ENCODE measurements at regions not wholly inside any gene's neighbourhood (a gene's known extent, or its start where the extent isn't known, plus 50 kb on each side); places are given as distances from the start of the nearest gene placed in this dataset.

DNA sequence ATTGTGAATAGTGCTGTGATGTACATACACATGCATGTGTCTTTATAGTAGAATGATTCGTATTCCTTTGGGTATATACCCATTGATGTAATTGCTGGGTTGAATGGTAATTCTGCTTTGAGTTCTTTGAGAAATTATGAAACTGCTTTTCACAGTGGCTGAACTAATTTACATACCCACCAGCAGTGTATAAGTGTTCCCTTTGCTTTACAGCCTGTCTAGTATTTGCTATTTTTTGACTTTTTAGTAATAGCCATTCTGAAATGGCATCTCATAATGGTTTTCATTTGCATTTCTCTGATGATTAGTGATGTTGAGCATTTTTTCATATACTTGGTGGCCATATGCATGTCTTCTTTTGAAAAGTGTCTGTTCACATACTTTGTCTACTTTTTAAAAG is 54.5 kb upstream of the FAM78B start:
- Histone ChIP-seq H3K4me3 (ENCODE audit: low read depth, low read length) (no peak overlapping the region), H3K27me3 (ENCODE audit: control insufficient read depth, insufficient read depth, low read length) (no peaks in the 10 kb centered on the region), H3K36me3 (ENCODE audit: control insufficient read depth, insufficient read depth, low read length) (no peaks in the 10 kb centered on the region)
- no peak for TF ChIP-seq CTCF (IDR thresholded peaks at IDR 0.05; ENCODE audit: insufficient read depth, low read length, severe bottlenecking)
- FAIRE-seq (no peak), DNase-seq (ENCODE audit: low read depth) (no peak)

GRCh38 chr1:166233750-166234366 is 67.1 kb upstream of the FAM78B start:
- no peak for DNase-seq (ENCODE audit: low read depth)
- TF ChIP-seq CTCF (IDR thresholded peaks at IDR 0.05; ENCODE audit: insufficient read depth, low read length, severe bottlenecking) = no peak
- FAIRE-seq = no peak
- Histone ChIP-seq H3K36me3 (ENCODE audit: control insufficient read depth, insufficient read depth, low read length) (no peaks in the 10 kb centered on the region), H3K4me3 (ENCODE audit: low read depth, low read length) (no peak overlapping the region), H3K27me3 (ENCODE audit: control insufficient read depth, insufficient read depth, low read length) (no peaks in the 10 kb centered on the region)

DNA sequence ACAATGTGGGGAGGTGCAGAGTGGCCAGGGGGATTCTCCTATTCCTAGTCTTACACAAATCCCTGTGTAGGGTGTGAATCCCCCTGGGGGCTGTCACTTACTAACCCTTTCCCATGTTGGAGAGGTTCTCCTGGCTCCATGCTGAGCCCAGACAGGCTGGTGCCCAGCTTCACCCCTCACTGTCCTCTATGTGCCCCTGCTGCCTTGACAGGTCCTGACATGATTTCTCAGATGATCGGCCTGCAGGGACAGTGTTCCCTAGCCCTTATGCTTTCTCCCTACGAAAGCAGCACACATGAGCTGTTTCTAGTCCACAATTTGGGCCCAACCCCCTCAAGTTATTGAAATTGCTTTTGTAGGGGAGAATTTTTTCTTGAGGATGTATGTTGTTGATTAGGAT is 68.9 kb upstream of the FAM78B start:
- DNase-seq (ENCODE audit: low read depth) = no peak
- no peak for FAIRE-seq

DNA sequence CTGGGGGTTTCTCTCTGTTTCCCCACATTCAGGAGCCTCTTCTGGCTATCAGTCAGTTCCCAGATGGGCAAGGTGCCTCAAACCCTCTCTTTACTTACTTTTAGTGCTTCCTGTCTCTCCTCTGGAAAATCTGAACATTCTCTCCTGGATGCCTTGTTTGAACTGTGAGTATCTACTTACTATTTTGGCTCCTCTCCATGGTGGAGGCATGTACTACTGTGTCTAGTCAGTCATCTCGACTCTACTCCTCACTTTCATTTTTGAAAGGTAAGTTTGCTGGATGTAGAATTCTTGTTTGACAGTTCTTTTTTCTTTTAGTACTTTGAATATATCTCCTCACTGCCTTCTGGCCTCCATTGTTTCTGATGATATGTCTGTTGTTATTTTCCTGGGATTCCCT is 70.9 kb upstream of the FAM78B start:
- FAIRE-seq = no peak
- TF ChIP-seq CTCF (IDR thresholded peaks at IDR 0.05; ENCODE audit: insufficient read depth, low read length, severe bottlenecking) = no peak
- Histone ChIP-seq H3K27me3 (ENCODE audit: control insufficient read depth, insufficient read depth, low read length) (no peaks in the 10 kb centered on the region), H3K4me3 (ENCODE audit: low read depth, low read length) (no peak overlapping the region), H3K36me3 (ENCODE audit: control insufficient read depth, insufficient read depth, low read length) (no peaks in the 10 kb centered on the region)
- no peak for DNase-seq (ENCODE audit: low read depth)

More for the DNA sequence above, 68.9 kb upstream of the FAM78B start:
- H3K4me3 ChIP-seq (ENCODE audit: low read depth, low read length) = no peak overlapping the region
- no peaks in the 10 kb centered on the region for H3K36me3 ChIP-seq (ENCODE audit: control insufficient read depth, insufficient read depth, low read length)
- no peaks in the 10 kb centered on the region for H3K27me3 ChIP-seq (ENCODE audit: control insufficient read depth, insufficient read depth, low read length)
- TF ChIP-seq CTCF (IDR thresholded peaks at IDR 0.05; ENCODE audit: insufficient read depth, low read length, severe bottlenecking) = no peak

DNA sequence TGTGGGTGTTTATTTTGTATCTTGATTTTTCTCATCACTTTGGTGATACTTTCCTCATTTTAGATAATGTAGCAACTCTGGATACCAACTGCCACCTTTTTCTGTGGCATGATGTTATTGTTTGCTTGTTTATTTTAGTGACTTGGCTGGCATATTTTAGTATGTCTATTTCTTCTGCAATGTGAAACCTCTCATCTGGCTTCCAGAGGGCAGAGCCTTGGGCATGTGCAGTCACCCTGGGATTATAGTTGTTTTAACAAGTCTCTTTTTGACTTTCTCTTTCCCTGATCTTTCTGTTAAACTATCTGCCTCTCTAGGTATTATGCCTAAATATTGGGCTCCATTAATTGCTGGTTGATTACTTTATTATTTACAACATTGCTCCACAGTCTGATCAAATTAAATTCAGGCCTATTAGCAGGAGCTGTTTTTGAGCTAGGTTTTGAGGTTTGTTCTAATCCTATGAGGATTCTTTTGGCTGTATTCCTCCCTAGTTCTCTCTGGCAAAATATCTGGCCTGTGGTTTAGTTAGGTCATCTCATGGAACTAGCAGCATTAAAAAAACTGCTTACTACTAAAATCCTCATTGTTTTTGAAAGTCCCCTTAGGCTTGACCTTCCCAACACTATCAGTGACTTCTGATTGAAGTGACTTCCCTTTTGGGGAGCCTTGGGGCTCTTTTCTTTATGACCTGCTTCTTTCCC is 86.4 kb upstream of the FAM78B start:
- DNase-seq (ENCODE audit: low read depth) = no peak
- Histone ChIP-seq H3K36me3 (ENCODE audit: control insufficient read depth, insufficient read depth, low read length) (no peaks in the 10 kb centered on the region), H3K4me3 (ENCODE audit: low read depth, low read length) (no peak overlapping the region), H3K27me3 (ENCODE audit: control insufficient read depth, insufficient read depth, low read length) (no peaks in the 10 kb centered on the region)
- TF ChIP-seq CTCF (IDR thresholded peaks at IDR 0.05; ENCODE audit: insufficient read depth, low read length, severe bottlenecking) = no peak
- no peak for FAIRE-seq

- no peak overlapping the region for H3K4me3 ChIP-seq (ENCODE audit: low read depth, low read length)
- no peaks in the 10 kb centered on the region for H3K27me3 ChIP-seq (ENCODE audit: control insufficient read depth, insufficient read depth, low read length)
- TF ChIP-seq CTCF (IDR thresholded peaks at IDR 0.05; ENCODE audit: insufficient read depth, low read length, severe bottlenecking) = no peak
- H3K36me3 ChIP-seq (ENCODE audit: control insufficient read depth, insufficient read depth, low read length) = no peaks in the 10 kb centered on the region
- FAIRE-seq (no peak), DNase-seq (ENCODE audit: low read depth) (no peak)
These were observed 91.2 kb upstream of the FAM78B start for GRCh38 chr1:166258017-166258416.

Data from bronchial epithelial cell (primary cell).